Effector memory CD8-positive, alpha-beta T cell (primary cell): ENCODE measurements at regions not wholly inside any gene's neighbourhood (a gene's known extent, or its start where the extent isn't known, plus 50 kb on each side); places are given as distances from the start of the nearest gene placed in this dataset.
A peak's percentile ranks its signal among the peaks of the same experiment; 100 is the strongest.
"Not testable (repeated sequence)": the region's sequence is repeated elsewhere in the genome, so short reads cannot be mapped to it uniquely, and the experiment has no call there.

Source experiments
- ATAC-seq: fragments of 150-1000 bp; cut with Tn5 transposase; replicated peaks from 2 replicates; pipeline ENCODE4 v1.10.0; 2021; ENCODE audit warnings: mild to moderate bottlenecking, moderate library complexity
- DNase-seq, 3 experiments: peaks; one replicate each; pipeline ENCODE4 v3.0.0; 2021
- H3K27ac Mint-ChIP-seq, 2 donors: one replicate each; pipeline ENCODE4 v1.8.0; 2022; ENCODE audit warnings: mild to moderate bottlenecking in 2 of 2, mixed read lengths in 2 of 2, moderate library complexity in 2 of 2
- H3K27me3 Mint-ChIP-seq, 2 donors: one replicate each; pipeline ENCODE4 v1.8.0; 2022; ENCODE audit warnings: mixed read lengths in 2 of 2
- H3K36me3 Mint-ChIP-seq: one replicate; pipeline ENCODE4 v1.8.0; 2022; ENCODE audit warnings: mild to moderate bottlenecking, moderate library complexity, mixed read lengths; ENCODE audit not compliant: insufficient read depth
- H3K4me1 Mint-ChIP-seq, 2 donors: one replicate each; pipeline ENCODE4 v1.8.0; 2022; ENCODE audit warnings: low read depth in 2 of 2, mixed read lengths in 2 of 2
- H3K4me3 Mint-ChIP-seq, 2 donors: one replicate each; pipeline ENCODE4 v1.8.0; 2022; ENCODE audit warnings: mild to moderate bottlenecking in 2 of 2, mixed read lengths in 2 of 2, moderate library complexity in 2 of 2
- H3K9me3 Mint-ChIP-seq, 2 donors: one replicate each; pipeline ENCODE4 v1.8.0; 2022; ENCODE audit warnings: mixed read lengths in 2 of 2

GRCh38 chr15:59783774-59784520, 94.8 kb upstream of the BNIP2 start:
- not testable (repeated sequence) for H3K36me3 Mint-ChIP-seq, DNase-seq, H3K9me3 Mint-ChIP-seq, H3K4me3 Mint-ChIP-seq, ATAC-seq, H3K27ac Mint-ChIP-seq
- H3K27me3 Mint-ChIP-seq: peaks cover 44 to 66% of the 10 kb centered on the region in 2 donors
- H3K4me1 Mint-ChIP-seq: peaks cover 6 to 14% of the 10 kb centered on the region in 2 donors

GRCh38 chr15:59779110-59779509, 90.0 kb upstream of the BNIP2 start:
- DNase-seq: no peak
- Mint-ChIP-seq H3K36me3 (no peaks in the 10 kb centered on the region), H3K27me3 (peaks cover 31 to 40% of the 10 kb centered on the region in 2 donors), H3K4me1 (peaks cover 0 to 6% of the 10 kb centered on the region in 2 donors), H3K27ac (no peak overlapping the region), H3K9me3 (peaks cover 0 to 7% of the 10 kb centered on the region in 2 donors), H3K4me3 (no peak overlapping the region)
- ATAC-seq: no peak

GRCh38 chr15:59764775-59765174, 75.7 kb upstream of the BNIP2 start:
- Mint-ChIP-seq H3K36me3 (no peaks in the 10 kb centered on the region), H3K4me1 (no peaks in the 10 kb centered on the region), H3K4me3 (no peak overlapping the region), H3K9me3 (no peaks in the 10 kb centered on the region), H3K27me3 (peaks cover 3 to 23% of the 10 kb centered on the region in 2 donors), H3K27ac (peak overlapping the region in 1 of 2 donors; percentile 15)
- no peak for ATAC-seq
- DNase-seq: no peak

GRCh38 chr15:59762558-59762957, 73.4 kb upstream of the BNIP2 start:
- H3K27ac Mint-ChIP-seq: no peak overlapping the region
- no peaks in the 10 kb centered on the region for H3K36me3 Mint-ChIP-seq
- H3K9me3 Mint-ChIP-seq: no peaks in the 10 kb centered on the region
- H3K4me1 Mint-ChIP-seq: no peaks in the 10 kb centered on the region
- ATAC-seq (no peak), DNase-seq (no peak)
- peaks cover 8 to 29% of the 10 kb centered on the region in 2 donors for H3K27me3 Mint-ChIP-seq
- no peak overlapping the region for H3K4me3 Mint-ChIP-seq

GRCh38 chr15:59760256-59760655, 71.1 kb upstream of the BNIP2 start:
- DNase-seq, H3K9me3 Mint-ChIP-seq, H3K4me3 Mint-ChIP-seq, H3K27ac Mint-ChIP-seq, H3K4me1 Mint-ChIP-seq, ATAC-seq, H3K36me3 Mint-ChIP-seq: not testable (repeated sequence)
- peaks cover 9 to 37% of the 10 kb centered on the region in 2 donors for H3K27me3 Mint-ChIP-seq

GRCh38 chr15:59751552-59752413, 62.7 kb upstream of the BNIP2 start:
- Mint-ChIP-seq H3K36me3 (no peaks in the 10 kb centered on the region), H3K4me3 (no peak overlapping the region), H3K27me3 (peaks cover 33 to 47% of the 10 kb centered on the region in 2 donors), H3K27ac (no peak overlapping the region), H3K9me3 (no peaks in the 10 kb centered on the region), H3K4me1 (peaks cover 0 to 4% of the 10 kb centered on the region in 2 donors)
- ATAC-seq (peak; percentile 93), DNase-seq (peak in 2 of 3 experiments; percentile 3 to 8)

GRCh38 chr15:59746777-59747176, 57.7 kb upstream of the BNIP2 start:
- no peak for ATAC-seq
- Mint-ChIP-seq H3K4me1 (peaks cover 0 to under 1% of the 10 kb centered on the region in 2 donors), H3K36me3 (no peaks in the 10 kb centered on the region), H3K9me3 (peaks cover 0 to 7% of the 10 kb centered on the region in 2 donors), H3K27ac (no peak overlapping the region), H3K27me3 (peaks cover 45 to 68% of the 10 kb centered on the region in 2 donors), H3K4me3 (no peak overlapping the region)
- no peak for DNase-seq

GRCh38 chr15:59741274-59741906, 52.3 kb upstream of the BNIP2 start:
- H3K36me3 Mint-ChIP-seq: no peaks in the 10 kb centered on the region
- no peak overlapping the region for H3K4me3 Mint-ChIP-seq
- peaks cover 0 to 7% of the 10 kb centered on the region in 2 donors for H3K9me3 Mint-ChIP-seq
- H3K27me3 Mint-ChIP-seq: peaks cover 31 to 40% of the 10 kb centered on the region in 2 donors
- no peak overlapping the region for H3K27ac Mint-ChIP-seq
- no peak for DNase-seq
- ATAC-seq: no peak
- H3K4me1 Mint-ChIP-seq: no peaks in the 10 kb centered on the region

GRCh38 chr15:59739557-59740186, 50.6 kb upstream of the BNIP2 start:
- DNase-seq (no peak), ATAC-seq (no peak)
- H3K9me3 Mint-ChIP-seq: peaks cover 0 to 7% of the 10 kb centered on the region in 2 donors
- H3K36me3 Mint-ChIP-seq: no peaks in the 10 kb centered on the region
- H3K4me3 Mint-ChIP-seq: no peak overlapping the region
- peaks cover 24 to 30% of the 10 kb centered on the region in 2 donors for H3K27me3 Mint-ChIP-seq
- H3K4me1 Mint-ChIP-seq: no peaks in the 10 kb centered on the region
- no peak overlapping the region for H3K27ac Mint-ChIP-seq
